KMS-11 (cell line): ENCODE measurements at regions not wholly inside any gene's neighbourhood (a gene's known extent, or its start where the extent isn't known, plus 50 kb on each side); places are given as distances from the start of the nearest gene placed in this dataset.
"Not testable (repeated sequence)": the region's sequence is repeated elsewhere in the genome, so short reads cannot be mapped to it uniquely, and the experiment has no call there.

Experiments
- H2AFZ ChIP-seq: fragments of 200-600 bp; sonication (generic); 2 replicates; pipeline ENCODE4 v1.6.1; 2016; ENCODE audit warnings: antibody characterized with exemption, mixed run types, low read depth
- H3K27ac ChIP-seq: fragments of 200-600 bp; sonication (generic); 2 replicates; pipeline ENCODE4 v1.6.1; 2016; ENCODE audit warnings: mild to moderate bottlenecking, mixed run types
- H3K27me3 ChIP-seq: fragments of 200-600 bp; sonication (generic); 2 replicates; pipeline ENCODE4 v1.6.1; 2017; ENCODE audit warnings: mild to moderate bottlenecking, low read depth, mixed run types, moderate library complexity; ENCODE audit not compliant: insufficient read depth
- H3K36me3 ChIP-seq: fragments of 200-600 bp; sonication (generic); 2 replicates; pipeline ENCODE4 v1.6.1; 2017; ENCODE audit warnings: mild to moderate bottlenecking, mixed run types; ENCODE audit not compliant: insufficient read depth
- H3K4me1 ChIP-seq: fragments of 200-600 bp; sonication (generic); 2 replicates; pipeline ENCODE4 v1.6.1; 2016; ENCODE audit warnings: mild to moderate bottlenecking, low read depth, mixed run types; ENCODE audit not compliant: poor library complexity, severe bottlenecking
- H3K4me2 ChIP-seq: fragments of 200-600 bp; sonication (generic); 2 replicates; pipeline ENCODE4 v1.7.0; 2016; ENCODE audit warnings: mild to moderate bottlenecking, mixed run types
- H3K4me3 ChIP-seq: fragments of 200-600 bp; sonication (generic); IDR thresholded peaks from 2 replicates; pipeline ENCODE4 v1.6.1; 2017; ENCODE audit warnings: low read depth, low read length, mixed read lengths; ENCODE audit not compliant: insufficient read depth
- H3K79me2 ChIP-seq: fragments of 200-600 bp; sonication (generic); 2 replicates; pipeline ENCODE4 v1.6.1; 2016; ENCODE audit warnings: low read depth, mixed run types; ENCODE audit not compliant: insufficient read depth
- H3K9ac ChIP-seq: fragments of 200-600 bp; sonication (generic); 2 replicates; pipeline ENCODE4 v1.6.1; 2016; ENCODE audit warnings: mild to moderate bottlenecking, mixed run types
- H4K20me1 ChIP-seq: fragments of 200-600 bp; sonication (generic); 2 replicates; pipeline ENCODE4 v1.6.1; 2016; ENCODE audit warnings: mild to moderate bottlenecking, mixed run types; ENCODE audit not compliant: insufficient read depth
- CTCF ChIP-seq: fragments of 200-600 bp; sonication (generic); conservative IDR thresholded peaks from 2 replicates; pipeline ENCODE4 v1.6.1; 2017; ENCODE audit warnings: low read depth, mild to moderate bottlenecking, antibody characterized with exemption, low read length, moderate library complexity, mixed read lengths

DNA sequence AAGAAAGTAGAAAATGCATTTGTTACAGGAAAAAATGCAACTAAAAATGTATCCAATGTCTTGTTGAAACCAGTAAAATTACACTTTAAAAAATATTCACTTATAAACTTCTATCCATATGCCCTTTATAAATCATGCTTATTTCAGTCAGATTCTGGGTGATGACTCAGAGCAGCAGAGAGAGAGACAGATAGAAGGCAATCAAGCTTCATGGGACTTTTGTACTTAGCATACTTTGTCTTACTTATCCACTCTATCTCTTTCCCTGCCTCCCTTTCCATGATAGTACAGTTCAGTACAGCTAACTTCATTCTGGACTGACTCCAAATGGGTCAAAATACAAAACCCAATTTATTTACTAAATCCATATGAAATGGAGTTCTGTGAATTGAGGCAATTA, 1438.2 kb downstream of the ZPLD1 start:
- Histone ChIP-seq H3K79me2 (no peaks in the 10 kb centered on the region), H3K4me2 (no peak overlapping the region), H4K20me1 (no peaks in the 10 kb centered on the region), H3K4me1 (no peaks in the 10 kb centered on the region), H2AFZ (no peak overlapping the region), H3K9ac (no peak overlapping the region), H3K27ac (no peak overlapping the region), H3K27me3 (no peaks in the 10 kb centered on the region), H3K4me3 (no peak overlapping the region), H3K36me3 (no peaks in the 10 kb centered on the region)
- no peak for TF ChIP-seq CTCF

- no peaks in the 10 kb centered on the region for H4K20me1 ChIP-seq
- TF ChIP-seq CTCF: no peak
- no peaks in the 10 kb centered on the region for H3K27me3 ChIP-seq
- H2AFZ ChIP-seq: no peak overlapping the region
- H3K36me3 ChIP-seq: no peaks in the 10 kb centered on the region
- no peak overlapping the region for H3K27ac ChIP-seq
- H3K79me2 ChIP-seq: no peaks in the 10 kb centered on the region
- no peak overlapping the region for H3K4me2 ChIP-seq
- no peak overlapping the region for H3K9ac ChIP-seq
- H3K4me3 ChIP-seq: no peak overlapping the region
- no peaks in the 10 kb centered on the region for H3K4me1 ChIP-seq
Measured at GRCh38 chr3:103873897-103874545, 1439.2 kb downstream of the ZPLD1 start.

DNA sequence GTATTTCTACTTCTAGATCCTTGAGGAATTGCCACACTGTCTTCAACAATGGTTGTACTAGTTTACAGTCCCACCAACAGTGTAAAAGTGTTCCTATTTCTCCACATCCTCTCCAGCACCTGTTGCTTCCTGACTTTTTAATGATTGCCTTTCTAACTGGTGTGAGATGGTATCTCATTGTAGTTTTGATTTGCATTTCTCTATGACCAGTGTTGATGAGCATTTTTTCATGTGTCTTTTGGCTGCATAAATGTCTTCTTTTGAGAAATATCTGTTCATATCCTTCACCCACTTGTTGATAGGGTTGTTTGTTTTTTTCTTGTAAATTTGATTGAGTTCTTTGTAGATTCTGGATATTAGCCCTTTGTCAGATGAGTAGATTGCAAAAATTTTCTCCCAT, 1447.0 kb downstream of the ZPLD1 start:
- not testable (repeated sequence) for H4K20me1 ChIP-seq, H3K27me3 ChIP-seq, H3K27ac ChIP-seq, H3K4me3 ChIP-seq, H3K4me2 ChIP-seq, H3K79me2 ChIP-seq, H3K4me1 ChIP-seq, H3K36me3 ChIP-seq, H3K9ac ChIP-seq, H2AFZ ChIP-seq

DNA sequence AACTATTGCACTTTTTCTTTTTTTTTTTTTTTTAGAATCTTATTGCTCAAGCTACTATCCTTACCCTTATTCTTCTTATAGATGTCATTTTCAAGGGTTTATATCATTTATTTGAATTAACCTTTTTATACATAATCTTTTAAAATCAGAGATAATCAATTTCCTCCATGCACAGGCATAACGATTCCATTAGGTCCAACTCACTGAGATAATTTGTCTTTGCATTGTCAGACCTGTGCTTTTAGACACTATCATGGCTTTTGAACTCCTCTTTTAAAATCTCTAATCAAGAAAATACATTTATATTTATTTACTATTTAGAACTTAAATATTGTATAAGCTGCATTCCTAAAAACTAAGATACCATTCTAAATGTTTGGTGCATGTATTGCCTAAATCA, 1454.9 kb downstream of the ZPLD1 start:
- Histone ChIP-seq H3K36me3 (no peaks in the 10 kb centered on the region), H3K27ac (no peak overlapping the region), H4K20me1 (no peaks in the 10 kb centered on the region)

More for the DNA sequence above, 1454.9 kb downstream of the ZPLD1 start:
- Histone ChIP-seq H3K79me2 (no peaks in the 10 kb centered on the region), H3K4me1 (no peaks in the 10 kb centered on the region), H2AFZ (no peak overlapping the region), H3K4me2 (no peak overlapping the region), H3K4me3 (no peak overlapping the region), H3K9ac (no peak overlapping the region), H3K27me3 (no peaks in the 10 kb centered on the region)
- TF ChIP-seq CTCF: no peak
